ENCODE measurements at regions not wholly inside any gene's neighbourhood (a gene's known extent, or its start where the extent isn't known, plus 50 kb on each side); places are given as distances from the start of the nearest gene placed in this dataset.

GRCh38 chr17:79186406-79186805 lies 111.8 kb downstream of the ENGASE start:
- Mint-ChIP-seq H3K27me3 (peaks cover 91% of the 10 kb centered on the region), H3K4me1 (no peaks in the 10 kb centered on the region), H3K27ac (ENCODE audit: low read depth) (no peak overlapping the region), H3K9me3 (no peaks in the 10 kb centered on the region), H3K36me3 (ENCODE audit: insufficient read depth) (no peaks in the 10 kb centered on the region), H3K4me3 (no peak overlapping the region)
- DNase-seq (ENCODE audit: low spot score in 2 of 2) (no peak), ATAC-seq (replicated peaks; ENCODE audit: extremely low read depth, poor library complexity, severe bottlenecking) (no peak)

DNA sequence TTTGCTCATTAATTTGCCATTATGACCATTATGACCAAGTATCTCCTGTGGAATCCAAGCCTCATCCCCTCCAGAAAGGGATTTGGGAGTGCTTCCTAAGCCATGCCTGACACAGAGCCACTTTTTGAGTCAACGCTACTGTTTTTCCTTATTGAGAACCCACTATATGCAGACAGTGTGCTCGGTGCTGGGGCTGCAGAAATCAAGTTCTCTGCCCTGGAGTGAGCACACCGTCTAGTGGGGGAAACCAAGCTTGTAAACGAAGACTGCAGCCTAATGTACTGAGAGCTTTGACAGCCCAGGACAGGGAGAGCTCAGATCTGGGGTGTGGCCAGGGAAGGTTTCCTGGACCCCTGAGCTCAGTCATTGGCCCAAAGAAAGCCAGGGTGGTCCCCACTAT lies 111.0 kb downstream of the ENGASE start:
- ATAC-seq (replicated peaks; ENCODE audit: extremely low read depth, poor library complexity, severe bottlenecking), result no peak
- H3K36me3 Mint-ChIP-seq (ENCODE audit: insufficient read depth), result no peaks in the 10 kb centered on the region

GRCh38 chr17:79184219-79184618 lies 109.6 kb downstream of the ENGASE start:
- Mint-ChIP-seq H3K4me3 (no peak overlapping the region), H3K27ac (ENCODE audit: low read depth) (no peak overlapping the region), H3K9me3 (no peaks in the 10 kb centered on the region), H3K4me1 (no peaks in the 10 kb centered on the region), H3K27me3 (peaks cover 72% of the 10 kb centered on the region), H3K36me3 (ENCODE audit: insufficient read depth) (no peaks in the 10 kb centered on the region)
- DNase-seq (ENCODE audit: low spot score in 2 of 2) (no peak), ATAC-seq (replicated peaks; ENCODE audit: extremely low read depth, poor library complexity, severe bottlenecking) (no peak)

More for the DNA sequence above, 111.0 kb downstream of the ENGASE start:
- Mint-ChIP-seq H3K27me3 (peaks cover 87% of the 10 kb centered on the region), H3K4me3 (no peak overlapping the region), H3K9me3 (no peaks in the 10 kb centered on the region), H3K4me1 (no peaks in the 10 kb centered on the region), H3K27ac (ENCODE audit: low read depth) (no peak overlapping the region)
- DNase-seq (ENCODE audit: low spot score in 2 of 2), result no peak

DNA sequence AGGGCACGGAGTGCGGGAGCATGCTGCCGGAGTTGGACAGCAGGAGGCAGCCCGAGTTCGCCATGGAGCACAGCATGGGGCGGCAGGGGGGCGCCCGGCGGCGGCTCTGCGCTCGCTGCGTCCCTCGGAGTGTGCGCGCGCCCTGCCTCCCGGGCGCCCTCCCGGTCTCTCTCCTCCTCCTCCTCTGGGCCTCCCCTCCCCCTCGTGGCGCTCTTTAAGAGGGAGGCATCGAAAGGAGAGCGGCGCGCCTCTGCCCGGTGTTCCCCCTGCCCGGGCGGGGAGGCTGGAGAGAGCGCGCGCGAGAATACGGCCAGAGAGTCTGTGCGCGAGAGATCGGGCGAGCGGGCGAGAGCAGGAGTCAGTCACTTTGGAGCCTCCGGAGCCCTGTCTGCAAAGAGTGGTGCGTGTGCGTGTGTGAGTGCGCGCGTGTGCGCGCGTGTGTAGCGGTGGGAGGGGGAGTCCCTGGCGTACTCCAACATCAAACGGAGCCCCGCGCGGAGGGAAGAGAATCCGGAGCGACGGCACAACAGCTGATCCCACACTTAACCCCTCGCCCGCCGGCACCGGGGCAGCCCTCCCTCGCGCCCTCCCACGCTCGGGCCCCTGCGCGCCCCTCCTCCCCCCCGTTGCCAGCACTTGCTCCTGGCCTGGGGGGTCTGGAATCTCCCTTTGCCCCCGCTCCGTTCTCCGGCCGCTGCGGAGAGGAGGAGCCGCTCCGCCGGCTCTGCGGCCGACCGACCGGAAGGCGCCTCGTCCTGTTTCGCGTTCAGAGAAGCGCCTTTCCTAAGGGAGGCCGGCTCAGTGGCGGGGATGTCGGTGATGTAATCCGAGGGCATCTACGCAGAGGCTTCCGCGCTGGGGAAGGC lies 108.9 kb downstream of the ENGASE start:
- Mint-ChIP-seq H3K4me1 (no peaks in the 10 kb centered on the region), H3K9me3 (no peaks in the 10 kb centered on the region), H3K36me3 (ENCODE audit: insufficient read depth) (no peaks in the 10 kb centered on the region), H3K27me3 (peaks cover 65% of the 10 kb centered on the region), H3K27ac (ENCODE audit: low read depth) (no peak overlapping the region), H3K4me3 (no peak overlapping the region)
- DNase-seq (ENCODE audit: low spot score in 2 of 2) (no peak), ATAC-seq (replicated peaks; ENCODE audit: extremely low read depth, poor library complexity, severe bottlenecking) (no peak)

GRCh38 chr17:79183043-79183292 lies 108.3 kb downstream of the ENGASE start:
- DNase-seq (ENCODE audit: low spot score in 2 of 2), result no peak
- ATAC-seq (replicated peaks; ENCODE audit: extremely low read depth, poor library complexity, severe bottlenecking), result no peak
- Mint-ChIP-seq H3K4me1 (no peaks in the 10 kb centered on the region), H3K36me3 (ENCODE audit: insufficient read depth) (no peaks in the 10 kb centered on the region), H3K4me3 (no peak overlapping the region), H3K27ac (ENCODE audit: low read depth) (no peak overlapping the region), H3K27me3 (peaks cover 60% of the 10 kb centered on the region), H3K9me3 (no peaks in the 10 kb centered on the region)

GRCh38 chr17:79182176-79183042 lies 107.8 kb downstream of the ENGASE start:
- H3K27ac Mint-ChIP-seq (ENCODE audit: low read depth), result no peak overlapping the region

GRCh38 chr17:79180358-79181005 lies 105.9 kb downstream of the ENGASE start:
- no peaks in the 10 kb centered on the region for H3K9me3 Mint-ChIP-seq
- peaks cover 35% of the 10 kb centered on the region for H3K27me3 Mint-ChIP-seq
- ATAC-seq (replicated peaks; ENCODE audit: extremely low read depth, poor library complexity, severe bottlenecking) (no peak), DNase-seq (ENCODE audit: low spot score in 2 of 2) (no peak)
- no peak overlapping the region for H3K27ac Mint-ChIP-seq (ENCODE audit: low read depth)
- H3K4me3 Mint-ChIP-seq, result no peak overlapping the region
- H3K4me1 Mint-ChIP-seq, result no peaks in the 10 kb centered on the region
- H3K36me3 Mint-ChIP-seq (ENCODE audit: insufficient read depth), result no peaks in the 10 kb centered on the region

More at GRCh38 chr17:79182176-79183042, 107.8 kb downstream of the ENGASE start:
- no peak for ATAC-seq (replicated peaks; ENCODE audit: extremely low read depth, poor library complexity, severe bottlenecking)
- Mint-ChIP-seq H3K27me3 (peaks cover 54% of the 10 kb centered on the region), H3K36me3 (ENCODE audit: insufficient read depth) (no peaks in the 10 kb centered on the region), H3K4me3 (no peak overlapping the region), H3K9me3 (no peaks in the 10 kb centered on the region), H3K4me1 (no peaks in the 10 kb centered on the region)
- no peak for DNase-seq (ENCODE audit: low spot score in 2 of 2)

- Mint-ChIP-seq H3K4me1 (no peaks in the 10 kb centered on the region), H3K27me3 (peaks cover 23% of the 10 kb centered on the region), H3K27ac (ENCODE audit: low read depth) (no peak overlapping the region), H3K4me3 (no peak overlapping the region), H3K9me3 (no peaks in the 10 kb centered on the region), H3K36me3 (ENCODE audit: insufficient read depth) (no peaks in the 10 kb centered on the region)
- ATAC-seq (replicated peaks; ENCODE audit: extremely low read depth, poor library complexity, severe bottlenecking), result no peak
- no peak for DNase-seq (ENCODE audit: low spot score in 2 of 2)
These were observed 104.7 kb downstream of the ENGASE start for GRCh38 chr17:79179334-79179733.

- H3K9me3 Mint-ChIP-seq, result no peaks in the 10 kb centered on the region
- H3K27ac Mint-ChIP-seq (ENCODE audit: low read depth), result no peak overlapping the region
- H3K27me3 Mint-ChIP-seq, result peaks cover 13% of the 10 kb centered on the region
- ATAC-seq (replicated peaks; ENCODE audit: extremely low read depth, poor library complexity, severe bottlenecking), result no peak
- H3K36me3 Mint-ChIP-seq (ENCODE audit: insufficient read depth), result no peaks in the 10 kb centered on the region
- no peak overlapping the region for H3K4me3 Mint-ChIP-seq
- no peaks in the 10 kb centered on the region for H3K4me1 Mint-ChIP-seq
- DNase-seq (ENCODE audit: low spot score in 2 of 2), result no peak
These were observed 103.3 kb downstream of the ENGASE start for GRCh38 chr17:79177877-79178276.

DNA sequence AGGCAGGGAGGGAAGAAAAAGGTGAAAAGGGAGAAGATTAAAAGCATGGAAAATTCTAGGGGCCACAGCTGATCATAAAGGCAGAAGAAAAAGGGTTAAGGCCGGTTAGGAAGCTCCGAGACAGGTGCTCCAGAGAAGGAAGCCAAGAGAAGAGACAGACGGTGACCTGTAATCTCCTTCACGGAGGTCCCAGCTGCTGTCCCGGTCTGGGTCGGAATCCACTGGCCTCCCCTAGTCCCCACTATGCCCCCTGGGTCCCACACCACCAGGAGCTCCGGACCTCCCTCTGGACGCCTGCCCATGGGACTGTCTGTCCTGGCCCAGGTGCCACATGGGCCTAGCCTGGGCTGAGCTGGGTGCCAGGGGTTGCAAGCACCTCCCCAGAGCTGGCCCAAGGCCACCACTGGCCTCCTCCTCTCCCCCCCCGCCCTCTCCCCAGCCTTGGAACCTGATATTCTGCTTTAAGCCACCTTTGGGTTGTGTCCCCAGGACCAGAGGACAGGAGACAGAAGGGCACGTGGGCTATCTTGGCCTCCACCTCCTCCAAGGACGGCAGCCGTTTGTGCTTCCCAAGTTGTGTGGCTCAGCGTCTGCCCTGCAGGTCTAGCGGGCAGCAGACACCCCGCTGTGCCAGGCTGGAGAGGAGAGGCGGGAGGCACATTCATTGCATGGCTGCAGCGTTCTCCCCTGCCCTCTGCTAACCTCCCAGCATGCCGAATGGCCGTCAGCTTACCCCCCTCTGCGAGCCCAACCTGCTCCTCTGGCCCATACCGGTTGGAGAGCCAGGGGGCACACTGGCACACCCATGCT lies 102.4 kb downstream of the ENGASE start:
- H3K4me3 Mint-ChIP-seq, result no peak overlapping the region
- H3K4me1 Mint-ChIP-seq, result no peaks in the 10 kb centered on the region
- no peaks in the 10 kb centered on the region for H3K36me3 Mint-ChIP-seq (ENCODE audit: insufficient read depth)
- peaks cover 10% of the 10 kb centered on the region for H3K27me3 Mint-ChIP-seq
- H3K27ac Mint-ChIP-seq (ENCODE audit: low read depth), result no peak overlapping the region
- ATAC-seq (replicated peaks; ENCODE audit: extremely low read depth, poor library complexity, severe bottlenecking) (no peak), DNase-seq (ENCODE audit: low spot score in 2 of 2) (no peak)
- H3K9me3 Mint-ChIP-seq, result no peaks in the 10 kb centered on the region

GRCh38 chr17:79174905-79175856 lies 100.6 kb downstream of the ENGASE start:
- H3K27me3 Mint-ChIP-seq, result peaks cover 8% of the 10 kb centered on the region
- H3K36me3 Mint-ChIP-seq (ENCODE audit: insufficient read depth), result no peaks in the 10 kb centered on the region
- no peak for ATAC-seq (replicated peaks; ENCODE audit: extremely low read depth, poor library complexity, severe bottlenecking)
- no peaks in the 10 kb centered on the region for H3K9me3 Mint-ChIP-seq
- H3K4me1 Mint-ChIP-seq, result no peaks in the 10 kb centered on the region
- no peak overlapping the region for H3K4me3 Mint-ChIP-seq
- H3K27ac Mint-ChIP-seq (ENCODE audit: low read depth), result no peak overlapping the region
- DNase-seq (ENCODE audit: low spot score in 2 of 2), result no peak
